Esophagus squamous epithelium (tissue), 4 donors: ENCODE measurements at regions not wholly inside any gene's neighbourhood (a gene's known extent, or its start where the extent isn't known, plus 50 kb on each side); places are given as distances from the start of the nearest gene placed in this dataset.

Experiments used
- CTCF ChIP-seq, 6 experiments: fragments of 450-650 bp in 4 of 6; fragments of 200-600 bp in 2 of 6; sonication (generic) in 2 of 6; IDR thresholded peaks; one replicate each; pipeline ENCODE4 v1.5.1; 2016 to 2019; ENCODE audit warnings: antibody characterized with exemption in 6 of 6, mild to moderate bottlenecking in 4 of 6, moderate library complexity in 4 of 6
- POLR2A ChIP-seq, 4 donors: fragments of 450-650 bp; IDR thresholded peaks; one replicate each; pipeline ENCODE4 v1.6.1; 2017; ENCODE audit warnings: antibody characterized with exemption in 4 of 4, mild to moderate bottlenecking in 4 of 4, moderate library complexity in 3 of 4

GRCh38 chr22:26812731-26813130 is 155.3 kb downstream of the MIAT start:
- TF ChIP-seq CTCF (IDR thresholded peaks at IDR 0.05) = no peak
- no peak for TF ChIP-seq POLR2A (IDR thresholded peaks at IDR 0.05)
